K562 (cell line): ENCODE measurements at regions not wholly inside any gene's neighbourhood (a gene's known extent, or its start where the extent isn't known, plus 50 kb on each side); places are given as distances from the start of the nearest gene placed in this dataset.

Experiments
- IRF2 ChIP-seq: sonication (generic); formaldehyde crosslinking; IDR thresholded peaks from 2 replicates; pipeline ENCODE4 v1.8.1; 2022; ENCODE audit warnings: mild to moderate bottlenecking, missing genetic modification reagents
- KLF16 ChIP-seq: IDR thresholded peaks from 2 replicates; pipeline ENCODE4 v1.6.1; 2016; ENCODE audit warnings: antibody characterized with exemption
- POLR2B ChIP-seq: fragments of 450-650 bp; IDR thresholded peaks from 2 replicates; pipeline ENCODE4 v1.6.1; 2018; ENCODE audit warnings: low read depth; ENCODE audit not compliant: partially characterized antibody
- TF ChIP-seq, protein P1 (sequence below), 2 experiments: fragments of 450-650 bp; formaldehyde crosslinking in 1 of 2; IDR thresholded peaks; 2 replicates each; pipeline versions ENCODE4 v1.4.0 to v1.6.1; 2014 to 2020; ENCODE audit warnings: mild to moderate bottlenecking in 2 of 2, borderline replicate concordance in 1 of 2, low read depth in 1 of 2

DNA sequence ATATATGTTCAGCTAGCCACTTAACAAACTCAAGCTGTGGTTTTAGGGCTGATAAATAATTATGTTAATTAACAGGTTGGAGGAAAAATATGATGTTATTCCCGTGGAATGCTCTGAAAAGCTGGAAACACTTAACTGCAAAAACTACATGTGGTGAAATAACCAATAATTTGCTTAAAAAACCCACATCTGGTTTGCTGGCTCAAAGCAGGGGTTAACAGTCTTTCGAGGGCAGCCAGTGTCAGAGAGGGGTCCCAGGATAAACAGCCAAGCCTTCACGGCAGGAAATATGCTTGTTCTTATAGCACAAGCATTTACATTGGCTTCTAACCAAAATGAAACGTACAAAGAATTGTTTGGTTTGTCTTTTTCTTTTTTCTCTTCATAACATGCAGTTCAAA is 254.0 kb upstream of the GAS1 start (continued):
- TF ChIP-seq, protein P1, sequence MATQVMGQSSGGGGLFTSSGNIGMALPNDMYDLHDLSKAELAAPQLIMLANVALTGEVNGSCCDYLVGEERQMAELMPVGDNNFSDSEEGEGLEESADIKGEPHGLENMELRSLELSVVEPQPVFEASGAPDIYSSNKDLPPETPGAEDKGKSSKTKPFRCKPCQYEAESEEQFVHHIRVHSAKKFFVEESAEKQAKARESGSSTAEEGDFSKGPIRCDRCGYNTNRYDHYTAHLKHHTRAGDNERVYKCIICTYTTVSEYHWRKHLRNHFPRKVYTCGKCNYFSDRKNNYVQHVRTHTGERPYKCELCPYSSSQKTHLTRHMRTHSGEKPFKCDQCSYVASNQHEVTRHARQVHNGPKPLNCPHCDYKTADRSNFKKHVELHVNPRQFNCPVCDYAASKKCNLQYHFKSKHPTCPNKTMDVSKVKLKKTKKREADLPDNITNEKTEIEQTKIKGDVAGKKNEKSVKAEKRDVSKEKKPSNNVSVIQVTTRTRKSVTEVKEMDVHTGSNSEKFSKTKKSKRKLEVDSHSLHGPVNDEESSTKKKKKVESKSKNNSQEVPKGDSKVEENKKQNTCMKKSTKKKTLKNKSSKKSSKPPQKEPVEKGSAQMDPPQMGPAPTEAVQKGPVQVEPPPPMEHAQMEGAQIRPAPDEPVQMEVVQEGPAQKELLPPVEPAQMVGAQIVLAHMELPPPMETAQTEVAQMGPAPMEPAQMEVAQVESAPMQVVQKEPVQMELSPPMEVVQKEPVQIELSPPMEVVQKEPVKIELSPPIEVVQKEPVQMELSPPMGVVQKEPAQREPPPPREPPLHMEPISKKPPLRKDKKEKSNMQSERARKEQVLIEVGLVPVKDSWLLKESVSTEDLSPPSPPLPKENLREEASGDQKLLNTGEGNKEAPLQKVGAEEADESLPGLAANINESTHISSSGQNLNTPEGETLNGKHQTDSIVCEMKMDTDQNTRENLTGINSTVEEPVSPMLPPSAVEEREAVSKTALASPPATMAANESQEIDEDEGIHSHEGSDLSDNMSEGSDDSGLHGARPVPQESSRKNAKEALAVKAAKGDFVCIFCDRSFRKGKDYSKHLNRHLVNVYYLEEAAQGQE (IDR thresholded peaks at IDR 0.05; ENCODE audit: borderline replicate concordance), result no peak
- TF ChIP-seq, protein P1 (CRISPR knock-in tag; IDR thresholded peaks at IDR 0.05; ENCODE audit: low read depth), result no peak
- TF ChIP-seq IRF2 (CRISPR knock-in tag) (no peak), KLF16 (no peak), POLR2B (no peak)
